GM23338 (cell line): ENCODE measurements at regions not wholly inside any gene's neighbourhood (a gene's known extent, or its start where the extent isn't known, plus 50 kb on each side); places are given as distances from the start of the nearest gene placed in this dataset.

ENCODE experiments used
- ATAC-seq: fragments of 200-7000 bp; cut with Tn5 transposase; 3 replicates; pipeline ENCODE4 v1.9.1; 2020
- DNase-seq: peaks from one replicate; pipeline ENCODE4 v3.0.0-alpha.2; 2015; ENCODE audit warnings: low spot score
- H2AFZ ChIP-seq: fragments of 200-600 bp; sonication (generic); 2 replicates; pipeline ENCODE4 v1.8.0; 2016; ENCODE audit warnings: antibody characterized with exemption, mild to moderate bottlenecking, moderate library complexity
- H3F3A ChIP-seq: fragments of 200-600 bp; sonication (generic); replicated peaks from 2 replicates; pipeline ENCODE4 v1.8.0; 2017; ENCODE audit warnings: antibody characterized with exemption, mixed run types, low read depth
- H3K27ac ChIP-seq: fragments of 200-600 bp; sonication (generic); 2 replicates; pipeline ENCODE4 v1.6.1; 2016; ENCODE audit warnings: low read depth
- H3K27me3 ChIP-seq: fragments of 200-600 bp; sonication (generic); 2 replicates; pipeline ENCODE4 v1.8.0; 2016; ENCODE audit warnings: mild to moderate bottlenecking, mixed run types, moderate library complexity; ENCODE audit not compliant: insufficient read depth
- H3K36me3 ChIP-seq: fragments of 200-600 bp; sonication (generic); 2 replicates; pipeline ENCODE4 v1.8.0; 2016; ENCODE audit warnings: mild to moderate bottlenecking; ENCODE audit not compliant: insufficient read depth
- H3K4me1 ChIP-seq: fragments of 200-600 bp; sonication (generic); 2 replicates; pipeline ENCODE4 v1.8.0; 2016; ENCODE audit warnings: mild to moderate bottlenecking, moderate library complexity; ENCODE audit not compliant: insufficient read depth
- H3K4me2 ChIP-seq: fragments of 200-600 bp; sonication (generic); 2 replicates; pipeline ENCODE4 v1.7.1; 2017; ENCODE audit warnings: mixed run types
- H3K4me3 ChIP-seq: fragments of 200-600 bp; sonication (generic); 2 replicates; pipeline ENCODE4 v1.6.1; 2016; ENCODE audit warnings: mixed run types
- H3K79me2 ChIP-seq: fragments of 200-600 bp; sonication (generic); replicated peaks from 2 replicates; pipeline ENCODE4 v1.8.0; 2017; ENCODE audit warnings: mild to moderate bottlenecking; ENCODE audit not compliant: insufficient read depth
- H3K9me2 ChIP-seq: fragments of 200-600 bp; sonication (generic); 2 replicates; pipeline ENCODE4 v1.8.0; 2017; ENCODE audit not compliant: insufficient read depth
- H4K20me1 ChIP-seq: fragments of 200-600 bp; sonication (generic); replicated peaks from 2 replicates; pipeline ENCODE4 v1.8.0; 2017; ENCODE audit warnings: mild to moderate bottlenecking; ENCODE audit not compliant: insufficient read depth
- H3K27ac Mint-ChIP-seq: 2 replicates; pipeline ENCODE4 v1.8.0; 2020; ENCODE audit warnings: inconsistent platforms, mild to moderate bottlenecking, moderate library complexity, mixed read lengths
- H3K27me3 Mint-ChIP-seq: 3 replicates; pipeline ENCODE4 v1.8.0; 2022; ENCODE audit warnings: low read depth, mild to moderate bottlenecking, moderate library complexity, mixed read lengths, inconsistent platforms; ENCODE audit not compliant: insufficient read depth, poor library complexity
- H3K36me3 Mint-ChIP-seq: 3 replicates; pipeline ENCODE4 v1.8.0; 2021; ENCODE audit warnings: low read depth, mild to moderate bottlenecking, inconsistent platforms, moderate library complexity, mixed read lengths
- H3K4me1 Mint-ChIP-seq: 3 replicates; pipeline ENCODE4 v1.8.0; 2020; ENCODE audit warnings: mild to moderate bottlenecking, inconsistent platforms, mixed read lengths
- H3K4me3 Mint-ChIP-seq: 3 replicates; pipeline ENCODE4 v1.8.0; 2021; ENCODE audit warnings: moderate library complexity, mild to moderate bottlenecking, inconsistent platforms, mixed read lengths
- H3K9me3 Mint-ChIP-seq: 3 replicates; pipeline ENCODE4 v1.8.0; 2020; ENCODE audit warnings: moderate library complexity, mild to moderate bottlenecking, inconsistent platforms, mixed read lengths
- CREB1 ChIP-seq: fragments of 250-450 bp; sonication (Bioruptor Pico); IDR thresholded peaks from 2 replicates; pipeline ENCODE4 v1.5.0; 2020; ENCODE audit warnings: low read depth, mild to moderate bottlenecking, moderate library complexity
- ETS1 ChIP-seq: IDR thresholded peaks from 2 replicates; pipeline ENCODE4 v1.6.1; 2016; ENCODE audit warnings: antibody characterized with exemption
- EZH2phosphoT487 ChIP-seq: fragments of 200-600 bp; sonication (generic); IDR thresholded peaks from one replicate; pipeline ENCODE4 v1.8.1; 2018; ENCODE audit warnings: antibody characterized with exemption; ENCODE audit not compliant: unreplicated experiment
- NANOG ChIP-seq: IDR thresholded peaks from 2 replicates; pipeline ENCODE4 v1.6.1; 2016; ENCODE audit warnings: antibody characterized with exemption, borderline replicate concordance
- POLR2AphosphoS5 ChIP-seq: IDR thresholded peaks from 2 replicates; pipeline ENCODE4 v1.6.1; 2016; ENCODE audit warnings: antibody characterized with exemption, low read depth
- REST ChIP-seq: IDR thresholded peaks from one replicate; pipeline ENCODE4 v1.6.1; 2018; ENCODE audit warnings: antibody characterized with exemption; ENCODE audit not compliant: unreplicated experiment
- STAT1 ChIP-seq: IDR thresholded peaks from one replicate; pipeline ENCODE4 v1.6.1; 2016; ENCODE audit warnings: antibody characterized with exemption; ENCODE audit not compliant: unreplicated experiment
- ZNF114 ChIP-seq: fragments of 250-450 bp; sonication (Bioruptor Pico); IDR thresholded peaks from 2 replicates; pipeline ENCODE4 v1.5.0; 2020; ENCODE audit warnings: mild to moderate bottlenecking, moderate library complexity
- ZNF462 ChIP-seq: fragments of 250-450 bp; sonication (Bioruptor Pico); IDR thresholded peaks from 2 replicates; pipeline ENCODE4 v1.5.0; 2020; ENCODE audit warnings: mild to moderate bottlenecking, moderate library complexity
- TF ChIP-seq, protein P1 (sequence below), 2 experiments: fragments of 200-600 bp in 1 of 2; sonication (generic) in 1 of 2; conservative IDR thresholded peaks; 2 replicates each; pipeline versions ENCODE4 v1.5.1 to v1.6.1; 2016 to 2017; ENCODE audit warnings: antibody characterized with exemption in 2 of 2, low read depth in 2 of 2, mild to moderate bottlenecking in 2 of 2, moderate library complexity in 1 of 2

DNA sequence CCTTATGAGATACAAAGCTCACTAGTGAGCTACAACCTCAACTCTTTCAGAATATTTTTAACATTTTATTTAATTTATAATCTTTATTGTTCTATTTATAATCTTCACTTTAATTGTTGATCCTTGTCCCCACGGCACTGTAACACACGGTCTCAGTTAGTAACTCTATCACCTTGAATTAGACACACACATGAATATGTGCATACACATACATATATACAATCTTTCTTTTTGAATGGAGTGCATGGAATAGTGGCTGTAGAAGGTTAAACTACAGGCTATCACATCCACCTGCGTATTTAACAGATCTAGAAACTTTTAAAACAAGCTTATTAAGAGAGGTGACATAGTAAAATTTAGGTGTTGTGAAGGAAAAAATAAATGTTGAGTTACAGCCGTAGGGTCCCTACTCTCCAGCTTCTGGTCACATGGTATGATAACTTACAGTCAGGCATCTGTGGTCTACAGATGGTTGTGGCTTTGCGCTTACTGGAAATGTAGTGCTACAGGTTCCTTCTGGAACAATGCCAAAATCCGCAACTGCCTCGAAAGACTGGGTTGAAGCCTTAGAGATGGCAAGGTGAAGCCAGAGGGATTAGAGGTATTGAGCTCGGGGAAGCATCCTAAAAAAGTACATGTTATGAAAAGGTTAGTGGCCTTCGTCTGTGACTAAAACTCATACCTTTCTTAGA lies 1324.1 kb upstream of the SLC39A10 start (continued):
- TF ChIP-seq, protein P1, sequence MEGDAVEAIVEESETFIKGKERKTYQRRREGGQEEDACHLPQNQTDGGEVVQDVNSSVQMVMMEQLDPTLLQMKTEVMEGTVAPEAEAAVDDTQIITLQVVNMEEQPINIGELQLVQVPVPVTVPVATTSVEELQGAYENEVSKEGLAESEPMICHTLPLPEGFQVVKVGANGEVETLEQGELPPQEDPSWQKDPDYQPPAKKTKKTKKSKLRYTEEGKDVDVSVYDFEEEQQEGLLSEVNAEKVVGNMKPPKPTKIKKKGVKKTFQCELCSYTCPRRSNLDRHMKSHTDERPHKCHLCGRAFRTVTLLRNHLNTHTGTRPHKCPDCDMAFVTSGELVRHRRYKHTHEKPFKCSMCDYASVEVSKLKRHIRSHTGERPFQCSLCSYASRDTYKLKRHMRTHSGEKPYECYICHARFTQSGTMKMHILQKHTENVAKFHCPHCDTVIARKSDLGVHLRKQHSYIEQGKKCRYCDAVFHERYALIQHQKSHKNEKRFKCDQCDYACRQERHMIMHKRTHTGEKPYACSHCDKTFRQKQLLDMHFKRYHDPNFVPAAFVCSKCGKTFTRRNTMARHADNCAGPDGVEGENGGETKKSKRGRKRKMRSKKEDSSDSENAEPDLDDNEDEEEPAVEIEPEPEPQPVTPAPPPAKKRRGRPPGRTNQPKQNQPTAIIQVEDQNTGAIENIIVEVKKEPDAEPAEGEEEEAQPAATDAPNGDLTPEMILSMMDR (conservative IDR thresholded peaks at IDR 0.05; ENCODE audit: low read depth in 2 of 2), result no peak
- no peak for TF ChIP-seq ZNF114 (CRISPR knock-in tag)

GRCh38 chr2:194328456-194328855 lies 1328.6 kb upstream of the SLC39A10 start:
- H3K9me3 Mint-ChIP-seq, result peaks cover 12% of the 10 kb centered on the region; the same call in 2 of the 3 replicates
- Histone ChIP-seq H3F3A (no peaks in the 10 kb centered on the region), H3K4me3 (no peak overlapping the region), H3K4me2 (no peak overlapping the region), H3K27ac (no peak overlapping the region), H4K20me1 (no peaks in the 10 kb centered on the region), H3K27me3 (no peaks in the 10 kb centered on the region), H3K36me3 (no peaks in the 10 kb centered on the region), H3K4me1 (no peaks in the 10 kb centered on the region), H2AFZ (no peak overlapping the region), H3K9me2 (no peaks in the 10 kb centered on the region), H3K79me2 (no peaks in the 10 kb centered on the region)
- no peak overlapping the region for H3K27ac Mint-ChIP-seq
- H3K4me3 Mint-ChIP-seq, result no peak overlapping the region
- H3K36me3 Mint-ChIP-seq, result peaks cover 6% of the 10 kb centered on the region; the same call in 1 of the 3 replicates
- no peaks in the 10 kb centered on the region for H3K4me1 Mint-ChIP-seq
- ATAC-seq, result no peak
- no peaks in the 10 kb centered on the region for H3K27me3 Mint-ChIP-seq
- no peak for DNase-seq
- TF ChIP-seq CREB1 (CRISPR knock-in tag) (no peak), REST (no peak), ZNF462 (no peak), POLR2AphosphoS5 (no peak), NANOG (no peak), STAT1 (no peak), ETS1 (no peak), EZH2phosphoT487 (no peak), ZNF114 (CRISPR knock-in tag) (no peak)
